ENCODE measurements at regions not wholly inside any gene's neighbourhood (a gene's known extent, or its start where the extent isn't known, plus 50 kb on each side); places are given as distances from the start of the nearest gene placed in this dataset.
A peak's percentile ranks its signal among the peaks of the same experiment; 100 is the strongest.

DNA sequence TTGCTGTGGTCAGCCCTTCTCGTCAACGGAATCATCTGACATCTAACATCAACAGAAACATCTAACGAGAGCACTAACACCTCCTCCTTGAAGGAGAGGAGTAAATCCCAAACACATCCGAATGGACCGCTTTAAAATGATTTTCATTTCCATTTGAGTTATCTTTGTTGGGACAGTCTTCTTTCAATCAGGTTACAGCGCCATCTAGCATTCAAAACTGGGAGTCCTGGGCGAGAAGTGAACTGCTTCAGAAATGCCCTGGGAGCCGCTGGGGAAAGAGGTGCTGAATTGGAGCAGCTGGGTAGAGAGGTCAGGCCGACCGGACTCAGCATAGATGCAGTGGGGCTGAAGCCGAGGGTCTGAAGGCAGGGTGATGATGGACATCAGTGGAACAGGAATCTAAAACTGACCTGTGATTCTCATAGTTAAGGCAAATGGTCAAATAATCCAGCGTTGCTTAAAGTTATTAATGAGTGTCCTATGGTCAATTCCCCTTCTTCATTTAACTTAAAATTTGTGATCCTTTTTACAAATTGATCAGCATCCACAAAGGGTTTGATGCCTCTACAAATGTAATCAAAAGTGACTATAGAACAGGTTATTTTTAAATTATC, 170.0 kb upstream of the NDN start:
- 36% methylated on average over 12 of the region's 12 CpGs for WGBS
- intact Hi-C loops (cut with DNase I), result no loop called here
- Histone ChIP-seq H3K27ac (no peak overlapping the region), H3K4me1 (replicated peaks) (no peaks in the 10 kb centered on the region), H3K27me3 (replicated peaks; ENCODE audit: insufficient read depth) (no peaks in the 10 kb centered on the region), H3K36me3 (no peaks in the 10 kb centered on the region), H3K9me3 (no peaks in the 10 kb centered on the region), H3K4me3 (no peak overlapping the region)
- no peak for DNase-seq (ENCODE audit: low spot score)
- TF ChIP-seq, protein P1, sequence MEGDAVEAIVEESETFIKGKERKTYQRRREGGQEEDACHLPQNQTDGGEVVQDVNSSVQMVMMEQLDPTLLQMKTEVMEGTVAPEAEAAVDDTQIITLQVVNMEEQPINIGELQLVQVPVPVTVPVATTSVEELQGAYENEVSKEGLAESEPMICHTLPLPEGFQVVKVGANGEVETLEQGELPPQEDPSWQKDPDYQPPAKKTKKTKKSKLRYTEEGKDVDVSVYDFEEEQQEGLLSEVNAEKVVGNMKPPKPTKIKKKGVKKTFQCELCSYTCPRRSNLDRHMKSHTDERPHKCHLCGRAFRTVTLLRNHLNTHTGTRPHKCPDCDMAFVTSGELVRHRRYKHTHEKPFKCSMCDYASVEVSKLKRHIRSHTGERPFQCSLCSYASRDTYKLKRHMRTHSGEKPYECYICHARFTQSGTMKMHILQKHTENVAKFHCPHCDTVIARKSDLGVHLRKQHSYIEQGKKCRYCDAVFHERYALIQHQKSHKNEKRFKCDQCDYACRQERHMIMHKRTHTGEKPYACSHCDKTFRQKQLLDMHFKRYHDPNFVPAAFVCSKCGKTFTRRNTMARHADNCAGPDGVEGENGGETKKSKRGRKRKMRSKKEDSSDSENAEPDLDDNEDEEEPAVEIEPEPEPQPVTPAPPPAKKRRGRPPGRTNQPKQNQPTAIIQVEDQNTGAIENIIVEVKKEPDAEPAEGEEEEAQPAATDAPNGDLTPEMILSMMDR (IDR thresholded peaks at IDR 0.05), result peak in 3 of 4 experiments; percentile 10 to 42 (median 29)
- no peak for TF ChIP-seq POLR2AphosphoS5 (IDR thresholded peaks at IDR 0.05)

DNA sequence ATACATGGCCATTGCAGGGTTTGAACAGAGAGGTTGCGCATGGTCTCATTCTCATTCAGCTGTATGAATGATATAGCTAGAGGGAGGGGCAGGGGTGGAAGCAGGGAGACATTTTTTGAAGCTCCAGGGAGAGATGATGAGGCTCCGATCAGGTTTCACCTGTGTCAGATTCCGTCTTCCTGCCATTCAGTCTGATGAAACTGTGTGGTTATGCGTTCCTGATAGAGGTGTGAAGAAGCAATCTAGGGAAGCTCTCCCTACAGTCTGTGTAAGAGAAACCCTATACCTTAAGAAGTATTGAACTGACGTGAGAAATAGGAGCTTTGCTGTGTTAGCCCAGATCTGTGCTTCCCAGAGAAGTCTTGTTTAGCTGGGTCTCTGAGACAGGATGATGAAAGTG, 171.9 kb upstream of the NDN start:
- TF ChIP-seq, protein P1 (IDR thresholded peaks at IDR 0.05), result no peak
- TF ChIP-seq POLR2AphosphoS5 (IDR thresholded peaks at IDR 0.05) (no peak), POLR2A (IDR thresholded peaks at IDR 0.05) (no peak)
- Histone ChIP-seq H3K36me3 (no peaks in the 10 kb centered on the region), H3K27ac (no peak overlapping the region), H3K9me3 (no peaks in the 10 kb centered on the region), H3K4me1 (replicated peaks) (no peaks in the 10 kb centered on the region), H3K4me3 (no peak overlapping the region), H3K27me3 (replicated peaks; ENCODE audit: insufficient read depth) (no peaks in the 10 kb centered on the region)
- intact Hi-C loops (cut with DNase I), result no loop called here
- WGBS, result 75% methylated on average over 5 of the region's 5 CpGs
- no peak for DNase-seq (ENCODE audit: low spot score)

DNA sequence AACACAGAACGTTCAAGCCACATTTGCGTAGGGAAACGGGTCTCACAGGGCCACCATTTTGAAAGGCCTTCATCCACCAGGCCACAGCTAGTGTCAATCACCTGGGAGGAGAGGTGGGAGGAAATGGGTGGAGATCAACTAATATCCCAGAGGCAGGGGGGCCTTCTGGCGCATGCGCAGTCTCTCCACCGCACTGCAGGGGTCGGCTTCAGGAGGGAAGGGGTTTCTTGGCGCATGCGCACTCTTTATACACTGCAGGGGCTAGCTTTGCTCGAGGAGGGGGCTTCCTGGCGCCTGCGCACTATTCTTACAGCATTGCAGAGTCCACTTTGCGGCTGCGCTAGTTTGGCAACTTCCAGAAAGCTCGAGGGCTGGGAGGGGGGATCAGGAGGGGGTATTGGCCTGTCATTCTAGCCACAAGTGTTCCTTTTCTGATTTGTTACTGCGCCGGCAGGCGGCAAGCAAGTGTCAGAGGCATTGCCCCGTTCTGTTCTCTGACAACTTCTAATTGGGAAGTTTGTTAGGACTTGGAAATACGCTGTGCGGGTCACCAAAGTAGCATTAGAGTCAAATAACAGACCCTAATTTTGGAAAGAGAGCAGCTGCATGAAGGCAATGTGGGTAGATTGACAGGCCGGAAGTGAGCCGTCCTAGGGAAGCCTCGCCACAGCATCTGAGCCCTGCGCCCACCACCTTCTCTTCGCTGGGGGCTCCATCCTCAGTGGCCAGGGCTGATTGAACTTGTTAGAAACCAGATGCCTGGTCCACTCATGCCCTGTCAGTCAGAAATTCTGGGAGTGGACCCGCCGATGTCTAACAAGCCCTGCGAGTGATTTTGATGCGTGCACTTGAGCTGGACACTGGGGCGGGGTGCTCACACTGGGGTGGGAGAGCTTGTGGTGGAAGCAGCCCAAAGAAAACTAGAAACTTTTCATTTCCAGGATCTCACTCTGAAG, 173.5 kb upstream of the NDN start:
- intact Hi-C loops (cut with DNase I), result no loop called here
- WGBS, result 55% methylated on average over 31 of the region's 31 CpGs
- H3K27me3 ChIP-seq (replicated peaks; ENCODE audit: insufficient read depth), result no peaks in the 10 kb centered on the region

DNA sequence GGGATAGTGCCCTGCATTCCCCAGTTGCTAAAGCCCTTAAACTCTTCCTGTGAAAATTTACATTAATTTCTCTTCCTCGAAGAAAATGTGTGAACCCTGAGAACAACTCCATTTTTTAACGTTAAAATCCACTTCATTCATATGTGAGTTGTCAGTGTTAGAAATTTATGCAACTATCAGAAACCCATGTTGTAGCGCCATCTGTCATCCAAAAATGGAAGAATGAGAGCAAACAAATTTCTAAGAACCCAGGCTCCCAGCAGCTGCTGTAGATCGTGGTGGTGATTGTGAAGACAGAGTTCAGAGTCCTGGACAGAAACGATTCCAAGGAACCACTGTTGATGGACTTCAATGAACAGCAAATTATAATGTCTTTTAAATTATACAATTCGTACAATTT, 179.7 kb upstream of the NDN start:
- no peak for DNase-seq (ENCODE audit: low spot score)
- TF ChIP-seq POLR2AphosphoS5 (IDR thresholded peaks at IDR 0.05), result no peak
- TF ChIP-seq, protein P1 (IDR thresholded peaks at IDR 0.05), result no peak
- no peak for TF ChIP-seq POLR2A (IDR thresholded peaks at IDR 0.05)
- no peaks in the 10 kb centered on the region for H3K27me3 ChIP-seq (replicated peaks; ENCODE audit: insufficient read depth)
- no peaks in the 10 kb centered on the region for H3K9me3 ChIP-seq
- H3K4me3 ChIP-seq, result no peak overlapping the region
- no peaks in the 10 kb centered on the region for H3K4me1 ChIP-seq (replicated peaks)
- H3K27ac ChIP-seq, result no peak overlapping the region
- WGBS, result 35% methylated on average over 6 of the region's 6 CpGs
- intact Hi-C loops (cut with DNase I), result no loop called here
- H3K36me3 ChIP-seq, result no peaks in the 10 kb centered on the region

More for the DNA sequence above, 173.5 kb upstream of the NDN start:
- no peak overlapping the region for H3K4me3 ChIP-seq
- TF ChIP-seq, protein P1 (IDR thresholded peaks at IDR 0.05), result no peak
- TF ChIP-seq POLR2AphosphoS5 (IDR thresholded peaks at IDR 0.05) (no peak), POLR2A (IDR thresholded peaks at IDR 0.05) (no peak)
- no peak overlapping the region for H3K27ac ChIP-seq
- H3K4me1 ChIP-seq (replicated peaks), result no peaks in the 10 kb centered on the region
- no peaks in the 10 kb centered on the region for H3K9me3 ChIP-seq
- no peak for DNase-seq (ENCODE audit: low spot score)
- no peaks in the 10 kb centered on the region for H3K36me3 ChIP-seq

All from prostate gland (tissue), 2 donors.